ENCODE measurements at regions not wholly inside any gene's neighbourhood (a gene's known extent, or its start where the extent isn't known, plus 50 kb on each side); places are given as distances from the start of the nearest gene placed in this dataset.

DNA sequence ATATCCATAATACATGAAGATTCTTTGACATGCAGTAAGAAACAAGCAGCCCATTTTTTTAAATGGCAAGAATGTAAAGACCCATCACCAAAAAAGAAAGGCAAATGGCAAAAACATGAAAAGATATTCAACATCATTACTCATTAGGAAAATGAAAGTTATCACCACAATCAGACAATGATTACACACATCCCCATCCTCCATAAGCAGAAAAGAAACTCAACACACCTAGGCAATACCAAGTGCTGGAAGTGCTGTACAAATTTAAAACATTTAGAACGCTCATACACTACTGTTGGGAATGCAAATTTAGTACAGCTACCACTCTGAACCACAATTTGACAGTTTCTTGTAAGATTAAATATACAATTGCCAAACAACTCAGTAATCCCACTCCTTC lies 466.7 kb downstream of the ACTL7B start:
- no peaks in the 10 kb centered on the region for H3K36me3 ChIP-seq (ENCODE audit: insufficient read depth, low read length)
- no peak overlapping the region for H3K4me3 ChIP-seq (ENCODE audit: low read depth in 1 of 2, low read length in 2 of 2)

DNA sequence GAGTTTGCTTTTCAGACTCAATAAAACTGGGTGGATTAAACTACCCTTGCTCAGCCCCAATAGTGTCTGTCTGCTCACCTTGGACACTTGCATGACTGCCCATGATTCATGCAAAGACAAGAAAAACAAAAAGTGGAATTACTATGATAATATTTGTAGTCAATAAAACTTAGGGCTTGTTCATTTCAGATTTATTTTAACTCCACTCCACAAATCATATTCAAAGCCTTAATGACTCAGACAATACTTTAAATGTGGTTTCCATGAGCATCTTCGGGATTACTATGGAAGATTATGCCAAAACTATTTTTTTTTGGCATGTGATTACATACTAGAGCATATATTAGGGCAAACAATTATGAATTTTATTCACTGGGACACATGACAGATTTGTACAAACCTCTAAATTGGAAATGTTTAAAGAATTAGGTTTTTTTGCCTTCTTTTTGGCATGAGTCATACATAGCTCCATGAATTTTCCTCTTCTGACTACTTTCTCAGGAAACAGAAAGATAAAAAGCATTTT lies 468.9 kb downstream of the ACTL7B start:
- Histone ChIP-seq H3K9me3 (ENCODE audit: low read length) (no peaks in the 10 kb centered on the region), H3K4me3 (ENCODE audit: low read depth in 1 of 2, low read length in 2 of 2) (no peak overlapping the region), H3K27me3 (ENCODE audit: control insufficient read depth in 1 of 2, insufficient read depth in 2 of 2, low read length in 2 of 2) (no peaks in the 10 kb centered on the region), H3K4me1 (ENCODE audit: insufficient read depth, low read length) (no peaks in the 10 kb centered on the region), H3K27ac (ENCODE audit: low read depth, low read length) (no peak overlapping the region), H3K36me3 (ENCODE audit: insufficient read depth, low read length) (no peaks in the 10 kb centered on the region), H3K9ac (ENCODE audit: low read length) (no peak overlapping the region)

More for the DNA sequence above, 466.7 kb downstream of the ACTL7B start:
- H3K27me3 ChIP-seq (ENCODE audit: control insufficient read depth in 1 of 2, insufficient read depth in 2 of 2, low read length in 2 of 2): no peaks in the 10 kb centered on the region
- no peak overlapping the region for H3K9ac ChIP-seq (ENCODE audit: low read length)
- H3K4me1 ChIP-seq (ENCODE audit: insufficient read depth, low read length): no peaks in the 10 kb centered on the region
- no peaks in the 10 kb centered on the region for H3K9me3 ChIP-seq (ENCODE audit: low read length)
- H3K27ac ChIP-seq (ENCODE audit: low read depth, low read length): no peak overlapping the region

DNA sequence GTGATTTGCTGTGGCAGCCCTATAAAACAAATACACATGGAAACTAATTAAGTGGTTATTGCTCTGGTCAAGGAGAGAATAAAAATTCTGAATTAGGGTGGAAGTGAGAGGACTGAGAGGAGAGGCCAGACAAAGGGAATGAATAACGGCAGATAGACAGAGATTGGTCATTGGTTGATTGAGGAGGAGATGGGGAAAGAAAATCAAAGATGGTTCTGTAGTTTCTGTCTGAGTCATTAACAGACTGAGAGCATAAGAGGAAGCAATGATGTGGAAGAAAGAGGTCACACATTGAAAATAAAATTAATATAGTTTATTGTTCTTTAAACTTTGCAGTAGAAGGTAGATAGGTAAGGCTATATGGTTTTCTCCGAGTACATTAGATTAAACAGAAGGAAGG lies 469.8 kb downstream of the ACTL7B start:
- no peak overlapping the region for H3K9ac ChIP-seq (ENCODE audit: low read length)
- H3K4me1 ChIP-seq (ENCODE audit: insufficient read depth, low read length): no peaks in the 10 kb centered on the region
- H3K9me3 ChIP-seq (ENCODE audit: low read length): no peaks in the 10 kb centered on the region
- no peaks in the 10 kb centered on the region for H3K27me3 ChIP-seq (ENCODE audit: control insufficient read depth in 1 of 2, insufficient read depth in 2 of 2, low read length in 2 of 2)
- no peaks in the 10 kb centered on the region for H3K36me3 ChIP-seq (ENCODE audit: insufficient read depth, low read length)
- H3K4me3 ChIP-seq (ENCODE audit: low read depth in 1 of 2, low read length in 2 of 2): no peak overlapping the region
- H3K27ac ChIP-seq (ENCODE audit: low read depth, low read length): no peak overlapping the region

DNA sequence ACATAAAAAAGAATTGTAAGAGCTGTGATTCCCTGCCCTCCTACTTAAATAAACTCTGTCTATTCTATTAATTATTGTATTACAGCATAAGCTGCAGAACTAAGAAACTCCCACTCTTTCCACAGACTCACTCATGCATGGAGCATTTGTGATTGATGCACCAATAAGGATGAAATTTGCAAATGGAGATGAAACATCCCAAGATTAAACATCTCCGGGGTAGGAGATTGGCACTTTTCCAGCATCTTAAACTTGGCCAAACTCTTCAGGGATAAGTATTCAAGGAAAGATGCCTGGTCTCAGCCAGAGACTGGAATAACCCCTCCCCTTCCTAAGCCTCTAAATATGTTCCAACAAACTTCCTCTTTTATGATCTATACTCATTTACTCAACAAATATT lies 472.0 kb downstream of the ACTL7B start:
- H3K36me3 ChIP-seq (ENCODE audit: insufficient read depth, low read length): no peaks in the 10 kb centered on the region
- no peak overlapping the region for H3K9ac ChIP-seq (ENCODE audit: low read length)
- H3K9me3 ChIP-seq (ENCODE audit: low read length): no peaks in the 10 kb centered on the region
- H3K4me1 ChIP-seq (ENCODE audit: insufficient read depth, low read length): no peaks in the 10 kb centered on the region
- no peak overlapping the region for H3K4me3 ChIP-seq (ENCODE audit: low read depth in 1 of 2, low read length in 2 of 2)
- no peak overlapping the region for H3K27ac ChIP-seq (ENCODE audit: low read depth, low read length)
- H3K27me3 ChIP-seq (ENCODE audit: control insufficient read depth in 1 of 2, insufficient read depth in 2 of 2, low read length in 2 of 2): no peaks in the 10 kb centered on the region

DNA sequence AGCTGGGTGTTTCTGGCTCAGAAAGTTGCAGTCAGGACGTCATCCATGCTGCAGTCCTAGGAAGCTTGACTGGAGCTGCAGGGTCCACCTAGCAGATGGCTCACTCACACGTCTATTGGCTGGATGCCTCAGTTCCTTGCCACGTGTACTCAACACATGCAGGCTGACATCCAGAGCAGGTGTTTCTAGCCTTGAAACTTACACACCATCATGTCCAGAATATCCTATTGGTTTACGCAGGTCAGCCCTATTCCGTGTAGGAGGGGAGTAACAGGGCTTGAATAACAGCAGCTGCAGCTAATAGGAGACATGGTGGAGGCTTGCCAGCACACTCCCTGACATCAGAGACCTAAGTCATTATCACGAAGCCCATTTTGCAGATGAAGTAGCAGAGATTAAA lies 473.5 kb downstream of the ACTL7B start:
- no peaks in the 10 kb centered on the region for H3K27me3 ChIP-seq (ENCODE audit: control insufficient read depth in 1 of 2, insufficient read depth in 2 of 2, low read length in 2 of 2)
- no peaks in the 10 kb centered on the region for H3K9me3 ChIP-seq (ENCODE audit: low read length)
- H3K9ac ChIP-seq (ENCODE audit: low read length): no peak overlapping the region
- no peaks in the 10 kb centered on the region for H3K36me3 ChIP-seq (ENCODE audit: insufficient read depth, low read length)
- no peak overlapping the region for H3K4me3 ChIP-seq (ENCODE audit: low read depth in 1 of 2, low read length in 2 of 2)
- no peaks in the 10 kb centered on the region for H3K4me1 ChIP-seq (ENCODE audit: insufficient read depth, low read length)
- H3K27ac ChIP-seq (ENCODE audit: low read depth, low read length): no peak overlapping the region

DNA sequence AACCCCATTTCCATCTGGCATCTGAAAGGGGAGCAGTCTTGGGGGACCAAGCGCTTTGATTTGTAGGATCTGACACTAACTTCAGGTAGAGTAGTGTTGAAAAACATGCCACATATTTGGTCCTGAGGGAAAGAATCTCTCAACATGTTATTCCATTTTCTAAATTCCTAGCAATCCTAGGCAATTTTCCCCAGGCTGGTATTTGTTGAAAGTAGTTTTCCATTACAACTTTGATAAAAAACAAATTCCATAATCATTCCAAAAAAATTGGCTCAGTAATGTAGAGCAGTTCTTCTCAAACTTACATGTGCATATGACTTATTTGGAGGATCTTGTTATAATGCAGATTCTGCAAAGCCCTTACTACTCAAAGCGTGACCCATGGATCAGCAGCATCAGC lies 477.9 kb downstream of the ACTL7B start:
- Histone ChIP-seq H3K4me3 (ENCODE audit: low read depth in 1 of 2, low read length in 2 of 2) (no peak overlapping the region), H3K9me3 (ENCODE audit: low read length) (no peaks in the 10 kb centered on the region), H3K27me3 (ENCODE audit: control insufficient read depth in 1 of 2, insufficient read depth in 2 of 2, low read length in 2 of 2) (no peaks in the 10 kb centered on the region), H3K4me1 (ENCODE audit: insufficient read depth, low read length) (no peaks in the 10 kb centered on the region), H3K36me3 (ENCODE audit: insufficient read depth, low read length) (no peaks in the 10 kb centered on the region), H3K9ac (ENCODE audit: low read length) (no peak overlapping the region), H3K27ac (ENCODE audit: low read depth, low read length) (no peak overlapping the region)

DNA sequence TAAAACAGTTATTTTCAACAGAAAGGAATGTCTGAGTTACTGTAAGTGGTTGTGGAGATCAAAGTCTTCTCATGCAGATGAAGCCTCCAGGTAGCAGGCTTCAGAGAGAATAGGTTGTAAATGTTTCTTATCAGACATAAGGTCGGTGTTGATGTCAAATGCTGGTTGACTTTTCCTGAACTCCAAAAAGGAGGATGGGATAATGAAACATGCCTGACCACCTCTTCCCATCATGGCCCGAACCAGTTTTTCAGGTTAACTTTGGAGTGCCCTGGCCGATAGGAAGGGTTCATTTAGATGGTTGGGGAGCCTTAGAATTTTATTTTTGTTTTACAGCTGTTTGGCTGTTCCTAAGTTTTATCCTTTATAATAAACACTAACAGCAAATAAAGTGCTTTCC lies 478.4 kb downstream of the ACTL7B start:
- H3K9me3 ChIP-seq (ENCODE audit: low read length): no peaks in the 10 kb centered on the region
- H3K27ac ChIP-seq (ENCODE audit: low read depth, low read length): no peak overlapping the region
- H3K27me3 ChIP-seq (ENCODE audit: control insufficient read depth in 1 of 2, insufficient read depth in 2 of 2, low read length in 2 of 2): no peaks in the 10 kb centered on the region
- H3K9ac ChIP-seq (ENCODE audit: low read length): no peak overlapping the region
- H3K4me3 ChIP-seq (ENCODE audit: low read depth in 1 of 2, low read length in 2 of 2): no peak overlapping the region
- H3K4me1 ChIP-seq (ENCODE audit: insufficient read depth, low read length): no peaks in the 10 kb centered on the region
- no peaks in the 10 kb centered on the region for H3K36me3 ChIP-seq (ENCODE audit: insufficient read depth, low read length)

DNA sequence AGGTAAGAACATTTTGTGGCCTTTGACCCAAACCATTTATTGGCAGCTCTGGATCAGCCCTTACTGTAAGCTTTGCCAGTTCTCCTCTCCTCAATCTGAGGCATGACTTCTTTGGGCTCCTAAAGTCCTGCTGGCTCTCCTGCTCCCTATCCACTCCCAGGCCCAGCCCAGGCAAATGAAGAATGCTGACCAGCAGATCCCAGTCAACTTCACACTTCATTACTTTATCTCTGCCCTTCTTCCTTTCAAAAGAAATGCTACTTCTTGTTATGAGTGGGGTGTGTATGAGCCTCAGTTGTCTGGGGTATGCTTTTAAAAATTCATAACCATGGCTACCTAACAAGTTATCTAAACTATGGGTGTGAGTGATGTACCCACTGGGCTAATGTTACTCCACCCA lies 479.6 kb downstream of the ACTL7B start:
- H3K36me3 ChIP-seq (ENCODE audit: insufficient read depth, low read length): no peaks in the 10 kb centered on the region
- H3K9me3 ChIP-seq (ENCODE audit: low read length): no peaks in the 10 kb centered on the region
- no peak overlapping the region for H3K4me3 ChIP-seq (ENCODE audit: low read depth in 1 of 2, low read length in 2 of 2)
- H3K9ac ChIP-seq (ENCODE audit: low read length): no peak overlapping the region
- no peaks in the 10 kb centered on the region for H3K4me1 ChIP-seq (ENCODE audit: insufficient read depth, low read length)
- no peaks in the 10 kb centered on the region for H3K27me3 ChIP-seq (ENCODE audit: control insufficient read depth in 1 of 2, insufficient read depth in 2 of 2, low read length in 2 of 2)
- no peak overlapping the region for H3K27ac ChIP-seq (ENCODE audit: low read depth, low read length)

DNA sequence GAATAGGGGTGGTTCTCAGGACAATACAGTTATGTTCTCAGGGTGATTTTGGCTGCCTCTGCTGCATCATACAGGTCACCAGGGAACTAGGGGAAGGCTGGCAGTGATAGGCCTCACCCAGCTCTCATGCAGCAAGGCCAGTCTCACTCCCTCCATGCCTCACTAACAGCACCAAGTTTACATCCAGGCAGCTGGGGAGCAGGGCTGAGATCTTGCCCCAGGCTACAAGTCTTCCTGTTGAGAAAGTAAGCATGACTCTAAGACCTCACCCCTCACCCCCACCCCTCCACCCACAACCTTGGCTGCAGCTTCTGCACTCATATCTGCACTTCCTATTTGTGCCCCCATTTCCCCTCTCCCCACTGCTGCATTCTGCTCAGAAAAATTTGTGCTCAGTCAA lies 481.2 kb downstream of the ACTL7B start:
- H3K27ac ChIP-seq (ENCODE audit: low read depth, low read length): no peak overlapping the region
- H3K4me1 ChIP-seq (ENCODE audit: insufficient read depth, low read length): no peaks in the 10 kb centered on the region
- no peaks in the 10 kb centered on the region for H3K9me3 ChIP-seq (ENCODE audit: low read length)
- H3K36me3 ChIP-seq (ENCODE audit: insufficient read depth, low read length): no peaks in the 10 kb centered on the region
- H3K27me3 ChIP-seq (ENCODE audit: control insufficient read depth in 1 of 2, insufficient read depth in 2 of 2, low read length in 2 of 2): no peaks in the 10 kb centered on the region
- no peak overlapping the region for H3K9ac ChIP-seq (ENCODE audit: low read length)
- H3K4me3 ChIP-seq (ENCODE audit: low read depth in 1 of 2, low read length in 2 of 2): no peak overlapping the region

DNA sequence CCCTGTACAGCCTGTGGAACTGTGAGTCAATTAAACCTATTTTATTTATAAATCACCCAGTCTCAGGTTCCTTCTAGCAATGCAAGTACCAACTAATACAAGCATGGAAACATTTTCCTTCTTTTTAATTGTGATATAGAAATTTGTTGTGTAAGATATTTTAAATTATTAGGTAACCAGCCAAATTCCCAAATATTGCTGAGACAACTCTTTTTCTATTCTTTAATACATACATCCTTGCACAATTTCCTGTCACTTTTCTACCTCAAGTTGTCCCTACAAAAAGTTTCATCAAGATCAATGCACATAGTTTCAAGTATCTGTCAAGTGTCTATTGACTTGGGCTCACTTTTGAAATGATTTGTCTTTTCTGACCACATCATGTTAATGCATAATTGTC lies 488.6 kb downstream of the ACTL7B start:
- Histone ChIP-seq H3K4me1 (ENCODE audit: insufficient read depth, low read length) (no peaks in the 10 kb centered on the region), H3K9me3 (ENCODE audit: low read length) (no peaks in the 10 kb centered on the region), H3K36me3 (ENCODE audit: insufficient read depth, low read length) (no peaks in the 10 kb centered on the region), H3K27me3 (ENCODE audit: control insufficient read depth in 1 of 2, insufficient read depth in 2 of 2, low read length in 2 of 2) (no peaks in the 10 kb centered on the region), H3K27ac (ENCODE audit: low read depth, low read length) (no peak overlapping the region), H3K4me3 (ENCODE audit: low read depth in 1 of 2, low read length in 2 of 2) (no peak overlapping the region), H3K9ac (ENCODE audit: low read length) (no peak overlapping the region)

DNA sequence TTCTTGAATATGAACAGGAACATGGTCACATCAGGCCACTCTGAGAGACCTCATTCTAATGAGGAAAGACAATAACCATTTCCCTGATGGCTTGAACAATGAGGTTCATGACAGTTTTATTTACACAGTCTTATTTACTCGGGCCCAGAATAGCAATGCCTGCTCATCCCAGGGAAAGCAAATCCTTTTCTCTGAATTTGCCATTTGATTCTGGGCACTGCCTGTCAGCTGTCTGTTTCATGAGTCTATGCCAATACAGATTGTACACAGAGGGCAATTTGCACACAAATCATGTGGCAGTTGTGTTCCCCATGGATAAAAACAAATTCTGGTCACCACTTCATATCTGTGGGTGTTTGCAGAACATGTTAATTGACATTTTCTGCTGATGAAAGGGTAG lies 492.5 kb downstream of the ACTL7B start:
- Histone ChIP-seq H3K27me3 (ENCODE audit: control insufficient read depth in 1 of 2, insufficient read depth in 2 of 2, low read length in 2 of 2) (no peaks in the 10 kb centered on the region), H3K4me1 (ENCODE audit: insufficient read depth, low read length) (no peaks in the 10 kb centered on the region), H3K4me3 (ENCODE audit: low read depth in 1 of 2, low read length in 2 of 2) (no peak overlapping the region), H3K9ac (ENCODE audit: low read length) (no peak overlapping the region), H3K36me3 (ENCODE audit: insufficient read depth, low read length) (no peaks in the 10 kb centered on the region), H3K27ac (ENCODE audit: low read depth, low read length) (no peak overlapping the region), H3K9me3 (ENCODE audit: low read length) (no peaks in the 10 kb centered on the region)

DNA sequence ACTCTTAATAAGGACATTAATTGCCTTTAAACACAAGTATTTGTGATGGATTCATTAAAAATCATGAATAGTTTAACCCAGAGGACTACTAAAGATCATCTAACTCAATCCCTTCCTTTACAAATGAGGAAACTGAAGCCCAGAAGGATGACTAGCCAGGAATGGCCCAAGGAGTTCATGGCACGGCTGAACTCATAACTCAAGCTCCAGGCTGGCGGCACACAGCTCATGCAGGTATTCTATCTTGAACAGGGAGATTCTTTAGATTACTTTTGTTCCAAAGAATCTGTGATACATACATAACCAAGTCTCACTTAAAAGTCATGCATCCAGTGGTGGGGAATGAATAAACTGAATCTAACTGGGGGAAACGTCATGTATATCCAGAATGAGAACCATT lies 495.5 kb downstream of the ACTL7B start:
- Histone ChIP-seq H3K4me1 (ENCODE audit: insufficient read depth, low read length) (no peaks in the 10 kb centered on the region), H3K27ac (ENCODE audit: low read depth, low read length) (no peak overlapping the region), H3K36me3 (ENCODE audit: insufficient read depth, low read length) (no peaks in the 10 kb centered on the region), H3K9ac (ENCODE audit: low read length) (no peak overlapping the region), H3K4me3 (ENCODE audit: low read depth in 1 of 2, low read length in 2 of 2) (no peak overlapping the region), H3K27me3 (ENCODE audit: control insufficient read depth in 1 of 2, insufficient read depth in 2 of 2, low read length in 2 of 2) (no peaks in the 10 kb centered on the region), H3K9me3 (ENCODE audit: low read length) (no peaks in the 10 kb centered on the region)

All from muscle layer of colon (tissue), 2 donors.